Nephron (organoid): ENCODE measurements at regions not wholly inside any gene's neighbourhood (a gene's known extent, or its start where the extent isn't known, plus 50 kb on each side); places are given as distances from the start of the nearest gene placed in this dataset.

Experiments used
- H3K27ac Mint-ChIP-seq, 3 experiments: 2 replicates each; pipeline ENCODE4 v1.8.0; 2020; ENCODE audit warnings: mixed read lengths in 3 of 3, mild to moderate bottlenecking in 2 of 3, moderate library complexity in 1 of 3
- H3K27me3 Mint-ChIP-seq: 2 replicates; pipeline ENCODE4 v1.8.0; 2021; ENCODE audit warnings: low read depth, mild to moderate bottlenecking, moderate library complexity, mixed read lengths
- H3K36me3 Mint-ChIP-seq: 2 replicates; pipeline ENCODE4 v1.8.0; 2020; ENCODE audit warnings: low read depth, mixed read lengths
- H3K4me1 Mint-ChIP-seq: 2 replicates; pipeline ENCODE4 v1.8.0; 2020; ENCODE audit warnings: mixed read lengths
- H3K4me3 Mint-ChIP-seq, 3 experiments: 2 replicates each; pipeline ENCODE4 v1.8.0; 2020; ENCODE audit warnings: mild to moderate bottlenecking in 3 of 3, mixed read lengths in 3 of 3, moderate library complexity in 2 of 3
- H3K9me3 Mint-ChIP-seq: 2 replicates; pipeline ENCODE4 v1.8.0; 2020; ENCODE audit warnings: mixed read lengths
- TF ChIP-seq, protein P1 (sequence below), 3 experiments: fragments of 200-600 bp; sonication (generic); IDR thresholded peaks; one replicate each; pipeline ENCODE4 v1.5.0; 2021; ENCODE audit warnings: antibody characterized with exemption in 3 of 3; ENCODE audit not compliant: unreplicated experiment in 3 of 3

DNA sequence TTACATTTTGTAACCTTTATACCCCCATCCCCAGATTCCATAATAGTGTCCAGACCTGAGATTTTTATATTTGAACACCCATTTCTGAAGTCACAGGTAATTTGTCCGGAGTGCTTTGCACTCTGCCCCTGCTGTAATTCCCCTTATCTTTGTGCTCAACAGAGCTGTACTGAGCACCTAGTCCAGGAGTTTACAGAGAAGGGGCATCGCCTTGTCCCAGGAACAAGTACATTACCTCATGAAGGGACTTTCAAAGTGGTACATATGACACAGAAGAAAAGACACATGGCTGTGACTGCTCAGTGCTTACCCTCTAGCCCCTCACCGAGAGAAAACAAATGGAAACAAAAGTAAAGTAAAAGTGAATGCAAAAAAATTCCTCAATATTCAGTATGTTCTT, 373.5 kb downstream of the SOX11 start:
- H3K4me3 Mint-ChIP-seq: no peak overlapping the region
- TF ChIP-seq, protein P1, sequence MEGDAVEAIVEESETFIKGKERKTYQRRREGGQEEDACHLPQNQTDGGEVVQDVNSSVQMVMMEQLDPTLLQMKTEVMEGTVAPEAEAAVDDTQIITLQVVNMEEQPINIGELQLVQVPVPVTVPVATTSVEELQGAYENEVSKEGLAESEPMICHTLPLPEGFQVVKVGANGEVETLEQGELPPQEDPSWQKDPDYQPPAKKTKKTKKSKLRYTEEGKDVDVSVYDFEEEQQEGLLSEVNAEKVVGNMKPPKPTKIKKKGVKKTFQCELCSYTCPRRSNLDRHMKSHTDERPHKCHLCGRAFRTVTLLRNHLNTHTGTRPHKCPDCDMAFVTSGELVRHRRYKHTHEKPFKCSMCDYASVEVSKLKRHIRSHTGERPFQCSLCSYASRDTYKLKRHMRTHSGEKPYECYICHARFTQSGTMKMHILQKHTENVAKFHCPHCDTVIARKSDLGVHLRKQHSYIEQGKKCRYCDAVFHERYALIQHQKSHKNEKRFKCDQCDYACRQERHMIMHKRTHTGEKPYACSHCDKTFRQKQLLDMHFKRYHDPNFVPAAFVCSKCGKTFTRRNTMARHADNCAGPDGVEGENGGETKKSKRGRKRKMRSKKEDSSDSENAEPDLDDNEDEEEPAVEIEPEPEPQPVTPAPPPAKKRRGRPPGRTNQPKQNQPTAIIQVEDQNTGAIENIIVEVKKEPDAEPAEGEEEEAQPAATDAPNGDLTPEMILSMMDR (IDR thresholded peaks at IDR 0.05; ENCODE audit: unreplicated experiment in 3 of 3): no peak
- H3K27me3 Mint-ChIP-seq: peaks cover 4% of the 10 kb centered on the region
- no peak overlapping the region for H3K27ac Mint-ChIP-seq
- no peaks in the 10 kb centered on the region for H3K36me3 Mint-ChIP-seq
- no peaks in the 10 kb centered on the region for H3K9me3 Mint-ChIP-seq
- H3K4me1 Mint-ChIP-seq: peaks cover 7% of the 10 kb centered on the region

DNA sequence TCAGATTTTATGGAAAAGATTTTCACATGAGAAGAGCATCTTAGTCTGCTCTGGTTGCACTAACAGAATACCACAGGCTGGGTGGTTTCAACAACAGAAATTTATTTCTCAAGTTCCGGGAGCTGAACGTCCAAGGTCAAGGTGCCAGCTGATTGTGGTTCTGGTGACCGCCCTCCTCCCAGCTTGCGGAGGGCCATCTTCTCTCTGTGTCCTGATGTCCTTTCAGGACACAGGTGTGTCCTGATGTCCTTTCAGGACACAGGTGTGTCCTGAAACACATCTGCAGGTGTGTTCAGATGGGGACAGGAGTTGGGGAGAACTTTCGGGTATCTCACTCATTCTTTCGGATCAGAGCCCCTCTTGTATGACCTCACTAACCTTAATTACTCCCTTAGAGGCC, 374.9 kb downstream of the SOX11 start:
- peaks cover 4% of the 10 kb centered on the region for H3K27me3 Mint-ChIP-seq
- no peaks in the 10 kb centered on the region for H3K9me3 Mint-ChIP-seq
- H3K4me3 Mint-ChIP-seq: no peak overlapping the region
- no peaks in the 10 kb centered on the region for H3K36me3 Mint-ChIP-seq
- TF ChIP-seq, protein P1 (IDR thresholded peaks at IDR 0.05; ENCODE audit: unreplicated experiment in 3 of 3): no peak
- no peak overlapping the region for H3K27ac Mint-ChIP-seq
- peaks cover 12% of the 10 kb centered on the region for H3K4me1 Mint-ChIP-seq

DNA sequence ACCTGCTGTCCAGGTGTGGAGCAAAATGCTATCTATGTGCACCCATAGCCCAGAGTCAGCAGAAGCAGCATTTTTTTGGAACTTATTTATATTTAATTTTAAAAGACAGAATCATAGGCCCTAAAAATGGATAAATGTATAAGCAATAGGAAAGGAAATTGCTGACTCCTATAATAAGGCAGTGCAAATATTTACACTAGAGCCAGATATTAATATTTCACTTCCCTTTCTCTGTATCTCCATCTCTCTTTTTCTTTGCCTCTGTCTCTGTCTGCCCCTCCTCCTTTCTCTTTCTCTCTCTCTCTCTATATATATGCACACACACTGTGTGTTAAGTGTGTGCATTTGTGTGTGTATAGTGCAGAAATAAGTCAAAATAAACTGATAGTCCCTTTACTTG, 375.6 kb downstream of the SOX11 start:
- peak overlapping the region in 2 of 3 experiments; percentile 0 to 14 for H3K27ac Mint-ChIP-seq
- H3K27me3 Mint-ChIP-seq: peaks cover 4% of the 10 kb centered on the region
- H3K4me1 Mint-ChIP-seq: peaks cover 19% of the 10 kb centered on the region
- TF ChIP-seq, protein P1 (IDR thresholded peaks at IDR 0.05; ENCODE audit: unreplicated experiment in 3 of 3): no peak
- H3K9me3 Mint-ChIP-seq: no peaks in the 10 kb centered on the region
- no peaks in the 10 kb centered on the region for H3K36me3 Mint-ChIP-seq
- no peak overlapping the region for H3K4me3 Mint-ChIP-seq

DNA sequence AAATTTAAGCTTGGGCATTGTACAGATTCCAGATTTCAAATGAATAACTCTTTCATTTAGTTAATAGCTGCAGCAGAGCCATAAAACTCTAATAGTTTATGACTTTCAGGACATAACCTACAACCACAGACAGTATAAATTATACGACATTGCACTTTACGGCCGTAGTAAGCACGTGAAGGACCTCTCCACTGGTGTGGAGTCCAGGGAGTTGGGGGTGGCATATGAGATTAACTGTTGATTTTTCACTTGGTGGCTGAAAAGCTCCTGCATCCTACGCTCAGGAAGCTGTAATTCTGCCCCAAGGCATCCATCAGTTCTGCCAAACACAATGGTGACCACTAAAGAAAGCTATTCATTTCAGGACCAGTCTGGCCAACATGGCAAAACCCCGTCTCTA, 376.2 kb downstream of the SOX11 start:
- H3K27ac Mint-ChIP-seq: peak overlapping the region in 2 of 3 experiments; percentile 0 to 14
- no peaks in the 10 kb centered on the region for H3K9me3 Mint-ChIP-seq
- TF ChIP-seq, protein P1 (IDR thresholded peaks at IDR 0.05; ENCODE audit: unreplicated experiment in 3 of 3): no peak
- peaks cover 4% of the 10 kb centered on the region for H3K27me3 Mint-ChIP-seq
- no peaks in the 10 kb centered on the region for H3K36me3 Mint-ChIP-seq
- H3K4me1 Mint-ChIP-seq: peaks cover 25% of the 10 kb centered on the region
- H3K4me3 Mint-ChIP-seq: no peak overlapping the region

DNA sequence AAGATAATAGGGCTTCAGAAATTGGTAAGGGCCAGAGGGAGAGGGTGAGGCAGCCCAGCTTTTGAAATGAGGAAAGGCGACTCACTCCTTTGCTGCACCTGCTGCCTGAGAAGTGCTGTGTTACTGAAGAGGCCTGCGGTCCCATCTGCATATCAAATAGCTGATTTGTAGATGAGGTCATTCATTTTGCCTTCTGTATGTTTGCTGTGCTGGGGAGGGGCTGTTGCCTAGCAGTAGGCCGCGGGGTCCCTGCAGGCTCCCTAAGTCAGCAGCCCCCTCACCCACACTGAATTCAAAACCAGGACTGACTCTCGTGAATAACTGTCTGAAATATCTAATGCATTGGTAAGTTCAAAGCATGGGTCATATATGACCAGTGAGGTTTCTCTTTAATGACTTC, 377.2 kb downstream of the SOX11 start:
- Mint-ChIP-seq H3K4me1 (peaks cover 35% of the 10 kb centered on the region), H3K36me3 (no peaks in the 10 kb centered on the region), H3K4me3 (no peak overlapping the region), H3K27ac (no peak overlapping the region), H3K9me3 (no peaks in the 10 kb centered on the region), H3K27me3 (peaks cover 12% of the 10 kb centered on the region)
- TF ChIP-seq, protein P1 (IDR thresholded peaks at IDR 0.05; ENCODE audit: unreplicated experiment in 3 of 3): no peak

DNA sequence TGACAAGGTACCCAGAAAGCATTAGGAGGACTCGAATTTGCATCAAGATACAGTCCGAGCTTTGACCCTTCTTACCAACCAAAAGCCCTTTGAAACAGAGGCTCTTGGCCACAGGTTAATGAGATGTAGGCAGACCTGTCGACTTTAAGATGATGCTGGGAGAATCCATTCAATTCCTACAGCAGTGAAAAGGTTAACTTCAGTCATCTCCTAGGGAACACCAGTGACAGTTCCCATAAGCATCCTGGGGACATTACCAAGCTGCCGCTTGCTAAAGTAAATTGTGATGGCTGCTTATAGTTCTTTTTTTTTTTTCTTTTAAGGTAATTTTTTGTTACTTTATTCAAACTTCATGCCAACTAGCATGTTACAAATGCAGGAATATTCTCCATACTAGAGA, 379.3 kb downstream of the SOX11 start:
- TF ChIP-seq, protein P1 (IDR thresholded peaks at IDR 0.05; ENCODE audit: unreplicated experiment in 3 of 3): no peak
- Mint-ChIP-seq H3K27ac (peak overlapping the region in 1 of 3 experiments; percentile 76), H3K9me3 (no peaks in the 10 kb centered on the region), H3K36me3 (no peaks in the 10 kb centered on the region), H3K4me3 (no peak overlapping the region), H3K4me1 (peaks cover 35% of the 10 kb centered on the region), H3K27me3 (peaks cover 19% of the 10 kb centered on the region)
